HEK293T (cell line): ENCODE measurements at regions not wholly inside any gene's neighbourhood (a gene's known extent, or its start where the extent isn't known, plus 50 kb on each side); places are given as distances from the start of the nearest gene placed in this dataset.

Experiments used
- CTCF ChIA-PET: fragments of 350-600 bp; formaldehyde crosslinking; extraction: SDS; loops from one replicate; lab custom pipeline; 2021; ENCODE audit warnings: antibody characterized with exemption, inconsistent platforms; lab: Yijun Ruan, JAX
- POLR2A ChIA-PET: fragments of 350-600 bp; formaldehyde crosslinking; extraction: SDS; loops from one replicate; lab custom pipeline; 2020; ENCODE audit warnings: antibody characterized with exemption, inconsistent platforms; lab: Yijun Ruan, JAX
- DNase-seq: peaks from one replicate; pipeline ENCODE4 v3.0.0; 2012; ENCODE audit warnings: mixed read lengths; ENCODE audit errors: extremely low spot score
- ARNT ChIP-seq: fragments of 450-650 bp; IDR thresholded peaks from 2 replicates; pipeline ENCODE4 v1.6.1; 2017; ENCODE audit warnings: mild to moderate bottlenecking
- BHLHE40 ChIP-seq: fragments of 450-650 bp; IDR thresholded peaks from 2 replicates; pipeline ENCODE4 v1.6.1; 2016; ENCODE audit warnings: mild to moderate bottlenecking, moderate library complexity, borderline replicate concordance
- CTBP1 ChIP-seq: fragments of 450-650 bp; IDR thresholded peaks from 2 replicates; pipeline ENCODE4 v1.6.1; 2016; ENCODE audit warnings: borderline replicate concordance
- ELF4 ChIP-seq: fragments of 450-650 bp; IDR thresholded peaks from 2 replicates; pipeline ENCODE4 v1.6.1; 2017; ENCODE audit warnings: antibody characterized with exemption
- FOXA1 ChIP-seq: fragments of 450-650 bp; IDR thresholded peaks from 2 replicates; pipeline ENCODE4 v1.6.1; 2016; ENCODE audit warnings: mild to moderate bottlenecking
- FOXK2 ChIP-seq: fragments of 450-650 bp; IDR thresholded peaks from 2 replicates; pipeline ENCODE4 v1.6.1; 2016; ENCODE audit warnings: mild to moderate bottlenecking
- FOXM1 ChIP-seq: fragments of 450-650 bp; IDR thresholded peaks from 2 replicates; pipeline ENCODE4 v1.6.1; 2017; ENCODE audit warnings: mild to moderate bottlenecking, borderline replicate concordance
- HDGF ChIP-seq: fragments of 450-650 bp; IDR thresholded peaks from 2 replicates; pipeline ENCODE4 v1.6.1; 2017; ENCODE audit warnings: antibody characterized with exemption, borderline replicate concordance
- L3MBTL2 ChIP-seq: fragments of 450-650 bp; conservative IDR thresholded peaks from 2 replicates; pipeline ENCODE4 v1.6.1; 2016; ENCODE audit warnings: mild to moderate bottlenecking
- LEF1 ChIP-seq: fragments of 450-650 bp; IDR thresholded peaks from 2 replicates; pipeline ENCODE4 v1.6.1; 2017; ENCODE audit warnings: mild to moderate bottlenecking, borderline replicate concordance
- NFRKB ChIP-seq: fragments of 450-650 bp; IDR thresholded peaks from 2 replicates; pipeline ENCODE4 v1.6.1; 2016; ENCODE audit warnings: mild to moderate bottlenecking, moderate library complexity
- SP1 ChIP-seq: fragments of 450-650 bp; IDR thresholded peaks from 2 replicates; pipeline ENCODE4 v1.6.1; 2017
- SUZ12 ChIP-seq: fragments of 450-650 bp; IDR thresholded peaks from 2 replicates; pipeline ENCODE4 v1.6.1; 2016; ENCODE audit warnings: mild to moderate bottlenecking
- TARDBP ChIP-seq: fragments of 450-650 bp; IDR thresholded peaks from 2 replicates; pipeline ENCODE4 v1.6.1; 2016
- ZNF384 ChIP-seq: fragments of 450-650 bp; IDR thresholded peaks from 2 replicates; pipeline ENCODE4 v1.6.1; 2016
- TF ChIP-seq, protein P1 (sequence below): fragments of 450-650 bp; IDR thresholded peaks from 2 replicates; pipeline ENCODE4 v1.6.1; 2016

DNA sequence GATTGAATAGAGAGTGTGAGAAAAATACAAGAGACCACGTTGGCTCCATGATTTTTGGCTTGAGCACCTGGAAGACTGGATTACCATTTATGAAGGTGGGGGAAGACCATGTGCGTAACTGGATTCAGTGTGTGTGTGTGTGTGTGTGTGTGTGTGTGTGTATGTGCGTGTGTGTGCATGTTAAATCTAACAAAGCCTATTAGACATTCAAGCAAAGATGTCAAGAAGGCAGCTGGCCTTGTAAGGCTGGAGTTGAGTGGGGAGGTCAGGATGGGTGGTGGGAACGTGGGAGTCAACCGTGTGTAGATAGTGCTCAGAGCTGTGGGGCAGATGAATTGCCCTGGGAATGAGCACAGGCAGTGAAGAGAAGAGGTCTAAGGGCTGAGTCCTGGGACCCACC lies 293.8 kb upstream of the POU3F1 start:
- POLR2A ChIA-PET = no interaction called here
- TF ChIP-seq LEF1 (no peak), FOXA1 (no peak), SUZ12 (no peak), HDGF (no peak), SP1 (no peak), ARNT (no peak), FOXK2 (no peak), ZNF384 (no peak), ELF4 (no peak), CTBP1 (no peak), BHLHE40 (no peak), L3MBTL2 (no peak), NFRKB (no peak), FOXM1 (no peak), TARDBP (no peak)
- TF ChIP-seq, protein P1, sequence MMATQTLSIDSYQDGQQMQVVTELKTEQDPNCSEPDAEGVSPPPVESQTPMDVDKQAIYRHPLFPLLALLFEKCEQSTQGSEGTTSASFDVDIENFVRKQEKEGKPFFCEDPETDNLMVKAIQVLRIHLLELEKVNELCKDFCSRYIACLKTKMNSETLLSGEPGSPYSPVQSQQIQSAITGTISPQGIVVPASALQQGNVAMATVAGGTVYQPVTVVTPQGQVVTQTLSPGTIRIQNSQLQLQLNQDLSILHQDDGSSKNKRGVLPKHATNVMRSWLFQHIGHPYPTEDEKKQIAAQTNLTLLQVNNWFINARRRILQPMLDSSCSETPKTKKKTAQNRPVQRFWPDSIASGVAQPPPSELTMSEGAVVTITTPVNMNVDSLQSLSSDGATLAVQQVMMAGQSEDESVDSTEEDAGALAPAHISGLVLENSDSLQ = no peak
- no peak for DNase-seq
- CTCF ChIA-PET = interaction anchor here (0.7 kb wide), 1 partner anchor 998 kb away, joined by 3 read pairs; no protein-coding TSS in a partner anchor

DNA sequence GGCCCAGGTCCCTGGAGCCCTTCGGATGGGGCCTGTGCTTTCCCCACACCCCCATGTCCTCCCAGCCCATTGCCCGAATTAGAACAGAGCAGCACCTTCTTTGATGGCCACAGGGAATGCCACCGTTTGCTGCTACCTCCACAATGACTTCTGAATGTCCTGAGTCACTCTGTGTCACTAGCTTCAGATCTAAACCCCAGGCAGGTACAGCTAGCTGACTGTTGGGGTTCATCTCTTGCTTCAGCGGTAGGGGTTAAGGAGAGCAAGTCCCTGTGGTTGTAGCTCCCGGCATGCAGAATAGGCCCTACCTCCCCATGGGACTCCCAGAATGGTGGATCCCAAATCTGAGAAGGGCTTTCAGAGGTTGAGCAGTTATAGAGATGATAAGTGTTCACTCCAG lies 291.1 kb upstream of the POU3F1 start:
- POLR2A ChIA-PET = no interaction called here
- TF ChIP-seq NFRKB = no peak
- no peak for TF ChIP-seq CTBP1
- TF ChIP-seq LEF1 = no peak
- no peak for TF ChIP-seq TARDBP
- TF ChIP-seq SUZ12 = no peak
- TF ChIP-seq SP1 = no peak
- no peak for TF ChIP-seq BHLHE40
- TF ChIP-seq ZNF384 = no peak
- no peak for TF ChIP-seq FOXK2
- TF ChIP-seq HDGF = no peak
- TF ChIP-seq ELF4 = no peak
- no peak for TF ChIP-seq ARNT
- no peak for TF ChIP-seq FOXA1
- TF ChIP-seq FOXM1 = no peak
- TF ChIP-seq, protein P1 = no peak
- TF ChIP-seq L3MBTL2 = no peak
- DNase-seq = no peak
- CTCF ChIA-PET = no interaction called here

DNA sequence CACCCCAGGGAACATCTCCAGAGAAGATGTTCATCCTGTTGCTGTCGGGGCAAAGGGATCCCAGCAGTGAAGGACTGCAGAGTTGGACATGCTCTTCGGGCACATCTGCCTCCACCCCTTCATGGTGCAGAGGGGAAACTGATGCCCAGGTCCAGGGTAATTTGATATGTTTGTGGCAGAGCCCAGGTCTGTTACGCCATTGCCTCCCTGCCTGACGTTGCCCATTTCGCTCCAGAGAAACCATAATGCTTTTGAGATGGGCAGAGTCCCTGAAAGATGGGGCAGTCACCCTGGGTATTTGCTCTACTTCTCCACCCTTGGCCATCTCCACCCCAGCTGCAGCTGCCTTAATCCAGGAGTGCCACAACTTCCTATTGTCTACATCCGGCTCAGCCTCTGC lies 290.4 kb upstream of the POU3F1 start:
- DNase-seq = no peak
- TF ChIP-seq TARDBP = no peak
- TF ChIP-seq ZNF384 = no peak
- ChIA-PET POLR2A (no interaction called here), CTCF (no interaction called here)

DNA sequence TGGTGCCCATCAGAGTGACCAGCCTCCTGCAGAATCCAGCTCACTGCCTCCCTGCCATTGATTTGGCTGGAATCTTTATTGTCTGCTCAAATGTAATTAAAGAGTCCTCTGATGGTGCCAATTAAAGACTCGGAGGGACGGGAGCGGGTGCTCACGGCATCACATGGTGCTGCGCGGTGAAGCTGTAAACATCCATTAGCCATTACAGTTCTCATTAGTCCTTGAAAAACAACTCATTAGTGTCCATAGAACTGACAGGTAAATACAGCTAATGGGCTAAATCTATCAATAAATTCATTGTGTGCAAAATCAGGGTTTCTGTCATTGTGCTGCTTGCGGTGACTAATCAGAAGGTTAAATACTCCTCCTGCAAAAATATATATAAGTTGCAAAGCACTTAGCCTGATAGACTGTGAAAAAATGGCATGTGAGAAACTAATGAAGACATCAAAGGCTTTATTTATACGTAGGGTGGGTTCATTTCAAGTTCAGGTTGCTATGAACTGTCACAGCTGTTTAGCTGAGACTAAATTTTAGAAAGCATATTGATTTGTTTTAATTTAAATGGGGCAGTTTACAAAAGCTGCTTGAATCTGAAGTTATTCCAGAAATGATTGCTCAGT lies 289.8 kb upstream of the POU3F1 start:
- POLR2A ChIA-PET = no interaction called here
- TF ChIP-seq SP1 = no peak
- no peak for TF ChIP-seq TARDBP
- TF ChIP-seq, protein P1 = no peak
- TF ChIP-seq LEF1 = no peak
- TF ChIP-seq NFRKB = no peak
- no peak for TF ChIP-seq ELF4
- TF ChIP-seq BHLHE40 = no peak
- TF ChIP-seq L3MBTL2 = no peak
- TF ChIP-seq FOXM1 = no peak
- TF ChIP-seq CTBP1 = no peak
- no peak for TF ChIP-seq FOXK2
- TF ChIP-seq FOXA1 = no peak
- TF ChIP-seq ARNT = no peak

DNA sequence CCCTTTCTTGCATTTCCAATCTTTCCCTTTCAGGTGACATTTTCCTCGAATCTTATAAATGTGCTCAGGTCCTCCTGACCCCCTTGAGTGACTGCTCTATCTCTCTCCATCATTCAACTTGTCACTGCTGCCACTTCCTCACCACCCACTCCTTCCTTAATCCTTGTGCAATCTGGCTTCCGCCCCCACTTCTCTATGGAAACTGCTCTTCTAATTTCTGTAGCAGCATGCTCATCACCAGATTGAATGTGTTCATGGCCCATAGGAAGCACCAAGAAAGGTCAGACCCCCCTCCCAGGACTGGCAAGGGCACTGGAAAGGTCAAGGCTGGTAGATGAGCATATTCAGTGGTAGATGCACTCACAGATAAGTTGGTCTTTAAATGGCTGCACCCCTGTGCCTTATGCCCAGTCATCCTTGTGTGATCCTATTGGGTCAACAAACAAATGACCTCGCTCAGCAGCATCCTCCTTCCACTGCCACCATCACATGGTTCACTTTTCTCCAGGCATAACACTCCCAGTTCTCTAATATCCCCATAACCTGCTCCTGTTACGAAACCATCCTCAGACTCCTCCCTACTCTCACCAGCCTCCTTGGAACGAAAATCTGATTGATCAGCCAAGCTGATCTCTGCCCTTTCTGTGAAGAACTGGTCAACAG lies 288.5 kb upstream of the POU3F1 start:
- POLR2A ChIA-PET = no interaction called here
- CTCF ChIA-PET = no interaction called here
- no peak for DNase-seq

More for the DNA sequence above, 289.8 kb upstream of the POU3F1 start:
- CTCF ChIA-PET = no interaction called here
- DNase-seq = no peak

More for the DNA sequence above, 288.5 kb upstream of the POU3F1 start:
- TF ChIP-seq SP1 = no peak
- TF ChIP-seq HDGF = no peak
- TF ChIP-seq, protein P1 = no peak
- no peak for TF ChIP-seq L3MBTL2
- no peak for TF ChIP-seq BHLHE40
- TF ChIP-seq ZNF384 = no peak
- no peak for TF ChIP-seq SUZ12
- no peak for TF ChIP-seq FOXM1
- TF ChIP-seq ARNT = no peak
- TF ChIP-seq ELF4 = no peak
- TF ChIP-seq TARDBP = no peak
- no peak for TF ChIP-seq CTBP1
- TF ChIP-seq FOXA1 = no peak
- no peak for TF ChIP-seq FOXK2
- no peak for TF ChIP-seq NFRKB
- TF ChIP-seq LEF1 = no peak
